ENCODE measurements at regions not wholly inside any gene's neighbourhood (a gene's known extent, or its start where the extent isn't known, plus 50 kb on each side); places are given as distances from the start of the nearest gene placed in this dataset.

- Mint-ChIP-seq H3K4me1 (ENCODE audit: low read depth, unreplicated experiment) (no peaks in the 10 kb centered on the region), H3K36me3 (ENCODE audit: insufficient read depth, unreplicated experiment) (no peaks in the 10 kb centered on the region), H3K4me3 (ENCODE audit: unreplicated experiment) (no peak overlapping the region), H3K27ac (ENCODE audit: unreplicated experiment) (no peak overlapping the region), H3K27me3 (ENCODE audit: insufficient read depth, unreplicated experiment) (no peaks in the 10 kb centered on the region), H3K9me3 (ENCODE audit: unreplicated experiment) (peaks cover 12% of the 10 kb centered on the region)
- Histone ChIP-seq H3K36me3 (ENCODE audit: control insufficient read depth, insufficient read depth, low read length) (no peaks in the 10 kb centered on the region), H3K27me3 (replicated peaks; ENCODE audit: control insufficient read depth, insufficient read depth, low read length) (no peaks in the 10 kb centered on the region), H3K4me3 (ENCODE audit: low read depth, low read length) (no peak overlapping the region), H3K9me3 (no peaks in the 10 kb centered on the region), H3K4me1 (no peaks in the 10 kb centered on the region)
- no peak for DNase-seq
- POLR2A ChIA-PET = no interaction called here
- CTCF ChIA-PET = no interaction called here
- TF ChIP-seq CTCF (IDR thresholded peaks at IDR 0.05; ENCODE audit: insufficient read depth in 1 of 2, low read depth in 1 of 2, low read length in 1 of 2, severe bottlenecking in 1 of 2, unreplicated experiment in 1 of 2) = no peak
- intact Hi-C loops (cut with micrococcal nuclease; ENCODE audit: unreplicated experiment) = no loop called here
- BruUV-seq (replicated peaks) = no TSS peak
These were observed 157.9 kb downstream of the RAP2B start for GRCh38 chr3:153319705-153320554.

- H3K36me3 ChIP-seq (ENCODE audit: control insufficient read depth, insufficient read depth, low read length) = no peaks in the 10 kb centered on the region
- no peak overlapping the region for H3K4me3 Mint-ChIP-seq (ENCODE audit: unreplicated experiment)
- H3K4me1 Mint-ChIP-seq (ENCODE audit: low read depth, unreplicated experiment) = no peaks in the 10 kb centered on the region
- peaks cover 9% of the 10 kb centered on the region for H3K9me3 Mint-ChIP-seq (ENCODE audit: unreplicated experiment)
- no peaks in the 10 kb centered on the region for H3K9me3 ChIP-seq
- TF ChIP-seq CTCF (IDR thresholded peaks at IDR 0.05; ENCODE audit: insufficient read depth in 1 of 2, low read depth in 1 of 2, low read length in 1 of 2, severe bottlenecking in 1 of 2, unreplicated experiment in 1 of 2) = no peak
- no TSS peak for BruUV-seq (replicated peaks)
- H3K27ac Mint-ChIP-seq (ENCODE audit: unreplicated experiment) = no peak overlapping the region
- H3K36me3 Mint-ChIP-seq (ENCODE audit: insufficient read depth, unreplicated experiment) = no peaks in the 10 kb centered on the region
- H3K27me3 Mint-ChIP-seq (ENCODE audit: insufficient read depth, unreplicated experiment) = no peaks in the 10 kb centered on the region
- intact Hi-C loops (cut with micrococcal nuclease; ENCODE audit: unreplicated experiment) = no loop called here
- no peaks in the 10 kb centered on the region for H3K27me3 ChIP-seq (replicated peaks; ENCODE audit: control insufficient read depth, insufficient read depth, low read length)
- no peaks in the 10 kb centered on the region for H3K4me1 ChIP-seq
- ChIA-PET POLR2A (no interaction called here), CTCF (no interaction called here)
- H3K4me3 ChIP-seq (ENCODE audit: low read depth, low read length) = no peak overlapping the region
- DNase-seq = no peak
These were observed 158.6 kb downstream of the RAP2B start for GRCh38 chr3:153320585-153321128.

- H3K27me3 ChIP-seq (replicated peaks; ENCODE audit: control insufficient read depth, insufficient read depth, low read length) = no peaks in the 10 kb centered on the region
- no peak for TF ChIP-seq CTCF (IDR thresholded peaks at IDR 0.05; ENCODE audit: insufficient read depth in 1 of 2, low read depth in 1 of 2, low read length in 1 of 2, severe bottlenecking in 1 of 2, unreplicated experiment in 1 of 2)
- Mint-ChIP-seq H3K4me3 (ENCODE audit: unreplicated experiment) (no peak overlapping the region), H3K27me3 (ENCODE audit: insufficient read depth, unreplicated experiment) (no peaks in the 10 kb centered on the region), H3K9me3 (ENCODE audit: unreplicated experiment) (no peaks in the 10 kb centered on the region), H3K27ac (ENCODE audit: unreplicated experiment) (no peak overlapping the region), H3K4me1 (ENCODE audit: low read depth, unreplicated experiment) (peaks cover 10% of the 10 kb centered on the region), H3K36me3 (ENCODE audit: insufficient read depth, unreplicated experiment) (no peaks in the 10 kb centered on the region)
- no peaks in the 10 kb centered on the region for H3K9me3 ChIP-seq
- DNase-seq = no peak
- no peaks in the 10 kb centered on the region for H3K36me3 ChIP-seq (ENCODE audit: control insufficient read depth, insufficient read depth, low read length)
- ChIA-PET POLR2A (no interaction called here), CTCF (no interaction called here)
- intact Hi-C loops (cut with micrococcal nuclease; ENCODE audit: unreplicated experiment) = no loop called here
- H3K4me1 ChIP-seq = peaks cover 17% of the 10 kb centered on the region; the same call in 1 of the 2 replicates
- no TSS peak for BruUV-seq (replicated peaks)
- no peak overlapping the region for H3K4me3 ChIP-seq (ENCODE audit: low read depth, low read length)
These were observed 166.7 kb downstream of the RAP2B start for GRCh38 chr3:153328690-153329089.

Data from Caco-2 (cell line).